DOHH2 (cell line): ENCODE measurements at regions not wholly inside any gene's neighbourhood (a gene's known extent, or its start where the extent isn't known, plus 50 kb on each side); places are given as distances from the start of the nearest gene placed in this dataset.

Experiments
- EZH2phosphoT487 ChIP-seq: fragments of 200-600 bp; sonication (generic); IDR thresholded peaks from 2 replicates; pipeline ENCODE4 v1.6.1; 2017; ENCODE audit warnings: borderline replicate concordance, mild to moderate bottlenecking, antibody characterized with exemption, low read length, moderate library complexity, mixed read lengths
- TF ChIP-seq, protein P1 (sequence below): fragments of 200-600 bp; sonication (generic); IDR thresholded peaks from one replicate; pipeline ENCODE4 v1.5.1; 2014; ENCODE audit warnings: antibody characterized with exemption, mild to moderate bottlenecking, low read depth, low read length; ENCODE audit not compliant: poor library complexity, severe bottlenecking

DNA sequence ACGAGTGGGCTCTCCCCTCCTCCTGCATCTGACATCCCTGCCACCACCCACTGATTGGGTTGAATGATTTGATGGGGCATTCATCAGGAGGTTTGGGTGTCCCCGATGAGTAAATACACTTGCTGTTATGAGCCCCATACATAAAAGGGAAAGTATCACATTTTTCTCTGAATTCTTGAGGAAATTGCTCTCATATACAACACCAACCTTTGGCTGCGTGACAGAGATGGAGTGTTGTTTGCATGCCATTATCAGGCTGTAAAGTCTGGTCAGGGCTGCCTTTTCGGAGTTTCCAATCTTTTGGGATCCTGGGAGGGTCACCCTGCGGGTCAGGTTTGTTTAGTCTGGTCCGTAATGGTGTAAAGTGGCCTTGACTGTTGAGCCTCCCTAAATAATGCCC is 227.9 kb upstream of the SPRED2 start:
- TF ChIP-seq, protein P1, sequence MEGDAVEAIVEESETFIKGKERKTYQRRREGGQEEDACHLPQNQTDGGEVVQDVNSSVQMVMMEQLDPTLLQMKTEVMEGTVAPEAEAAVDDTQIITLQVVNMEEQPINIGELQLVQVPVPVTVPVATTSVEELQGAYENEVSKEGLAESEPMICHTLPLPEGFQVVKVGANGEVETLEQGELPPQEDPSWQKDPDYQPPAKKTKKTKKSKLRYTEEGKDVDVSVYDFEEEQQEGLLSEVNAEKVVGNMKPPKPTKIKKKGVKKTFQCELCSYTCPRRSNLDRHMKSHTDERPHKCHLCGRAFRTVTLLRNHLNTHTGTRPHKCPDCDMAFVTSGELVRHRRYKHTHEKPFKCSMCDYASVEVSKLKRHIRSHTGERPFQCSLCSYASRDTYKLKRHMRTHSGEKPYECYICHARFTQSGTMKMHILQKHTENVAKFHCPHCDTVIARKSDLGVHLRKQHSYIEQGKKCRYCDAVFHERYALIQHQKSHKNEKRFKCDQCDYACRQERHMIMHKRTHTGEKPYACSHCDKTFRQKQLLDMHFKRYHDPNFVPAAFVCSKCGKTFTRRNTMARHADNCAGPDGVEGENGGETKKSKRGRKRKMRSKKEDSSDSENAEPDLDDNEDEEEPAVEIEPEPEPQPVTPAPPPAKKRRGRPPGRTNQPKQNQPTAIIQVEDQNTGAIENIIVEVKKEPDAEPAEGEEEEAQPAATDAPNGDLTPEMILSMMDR: no peak
- TF ChIP-seq EZH2phosphoT487: no peak
